HepG2 (cell line): ENCODE measurements at regions not wholly inside any gene's neighbourhood (a gene's known extent, or its start where the extent isn't known, plus 50 kb on each side); places are given as distances from the start of the nearest gene placed in this dataset.

ENCODE experiments used
- ATAC-seq: fragments of 200-7000 bp; cut with Tn5 transposase; 3 replicates; pipeline ENCODE4 v1.9.1; 2020; ENCODE audit warnings: mild to moderate bottlenecking, moderate library complexity
- BruUV-seq: library from RNA; stranded (reverse); fragments of 400-500 nt; replicated peaks from 2 replicates; lab custom pipeline; 2021; lab: Mats Ljungman, UMichigan
- CTCF ChIA-PET: fragments of 300-600 bp; formaldehyde crosslinking; extraction: SDS; loops from one replicate; lab custom pipeline; 2021; ENCODE audit warnings: low total read pairs, inconsistent platforms, low intra/inter-chr PET ratio; lab: Yijun Ruan, JAX
- POLR2A ChIA-PET: fragments of 350-600 bp; sonication (Branson Sonifier 250); formaldehyde crosslinking; loops from one replicate; lab custom pipeline; 2020; ENCODE audit warnings: antibody characterized with exemption, inconsistent platforms; lab: Yijun Ruan, JAX
- DNase-seq: peaks from one replicate; pipeline ENCODE4 v3.0.0-alpha.2; 2015; ENCODE audit warnings: low spot score
- FAIRE-seq: peaks from 3 replicates; lab custom pipeline; 2011; peaks lifted over from hg19 to GRCh38; lab: Jason Lieb, UNC
- H2AFZ ChIP-seq: one replicate; pipeline ENCODE4 v1.6.1; 2011; ENCODE audit warnings: low read length, inconsistent platforms
- H3K27ac ChIP-seq: fragments of 300-600 bp; 3 replicates; pipeline ENCODE4 v1.8.0; 2011; ENCODE audit warnings: mixed run types, mild to moderate bottlenecking, mixed read lengths, low read length, inconsistent platforms; ENCODE audit not compliant: insufficient read depth; ENCODE audit errors: extremely low read length
- H3K27me3 ChIP-seq, 2 experiments: fragments of 200-600 bp in 1 of 2; 2 replicates in 1 of 2; 3 replicates in 1 of 2; pipeline versions ENCODE4 v1.6.0 to v1.8.0; 2011; ENCODE audit warnings: low read length in 2 of 2, mild to moderate bottlenecking in 2 of 2, moderate library complexity in 2 of 2, inconsistent platforms in 1 of 2; ENCODE audit not compliant: insufficient read depth in 2 of 2, control insufficient read depth in 1 of 2
- H3K36me3 ChIP-seq, 2 experiments: fragments of 200-600 bp in 1 of 2; replicated peaks in 1 of 2; 2 replicates in 1 of 2; 3 replicates in 1 of 2; pipeline versions ENCODE4 v1.5.1 to v1.8.0; 2011; ENCODE audit warnings: low read length in 2 of 2, inconsistent platforms in 1 of 2; ENCODE audit not compliant: insufficient read depth in 2 of 2, control insufficient read depth in 1 of 2
- H3K4me1 ChIP-seq: 2 replicates; pipeline ENCODE4 v1.5.1; 2012; ENCODE audit warnings: low read length, inconsistent platforms; ENCODE audit not compliant: insufficient read depth
- H3K4me2 ChIP-seq: 2 replicates; pipeline ENCODE4 v1.6.0; 2011; ENCODE audit warnings: low read depth, low read length, inconsistent platforms
- H3K4me3 ChIP-seq, 3 experiments: fragments of 200-600 bp in 1 of 3; sonication (generic), shearing (Covaris generic) in 1 of 3; replicated peaks in 1 of 3; 2 replicates each; pipeline ENCODE4 v1.5.1; 2011 to 2016; ENCODE audit warnings: low read length in 3 of 3, inconsistent platforms in 2 of 3, low read depth in 2 of 3, mild to moderate bottlenecking in 2 of 3, control low read depth in 1 of 3, mixed read lengths in 1 of 3; ENCODE audit not compliant: insufficient read depth in 1 of 3
- H3K79me2 ChIP-seq: one replicate; pipeline ENCODE4 v1.6.1; 2011; ENCODE audit warnings: low read length, inconsistent platforms; ENCODE audit not compliant: insufficient read depth
- H3K9ac ChIP-seq: 2 replicates; pipeline ENCODE4 v1.6.0; 2011; ENCODE audit warnings: mild to moderate bottlenecking, low read depth, low read length, inconsistent platforms; ENCODE audit not compliant: insufficient read depth
- H3K9me3 ChIP-seq: 2 replicates; pipeline ENCODE4 v1.5.1; 2012; ENCODE audit warnings: mild to moderate bottlenecking, low read length
- H4K20me1 ChIP-seq: 2 replicates; pipeline ENCODE4 v1.6.0; 2011; ENCODE audit warnings: inconsistent platforms, mild to moderate bottlenecking, low read length, moderate library complexity; ENCODE audit not compliant: insufficient read depth
- ATF1 ChIP-seq: IDR thresholded peaks from 2 replicates; pipeline ENCODE4 v1.6.1; 2016; ENCODE audit warnings: mild to moderate bottlenecking, control low read depth
- ETS1 ChIP-seq: sonication (generic); formaldehyde crosslinking; IDR thresholded peaks from 2 replicates; pipeline ENCODE4 v1.4.0; 2020; ENCODE audit warnings: missing genetic modification reagents
- FOXC1 ChIP-seq: sonication (generic); formaldehyde crosslinking; IDR thresholded peaks from 2 replicates; pipeline ENCODE4 v1.8.0; 2022; ENCODE audit warnings: mild to moderate bottlenecking, missing genetic modification reagents, borderline replicate concordance
- KDM2A ChIP-seq: sonication (generic); formaldehyde crosslinking; IDR thresholded peaks from 2 replicates; pipeline ENCODE4 v1.4.0; 2020; ENCODE audit warnings: low read depth, missing genetic modification reagents, borderline replicate concordance
- PAWR ChIP-seq: sonication (generic); formaldehyde crosslinking; IDR thresholded peaks from 2 replicates; pipeline ENCODE4 v1.4.0; 2020; ENCODE audit warnings: missing genetic modification reagents, mild to moderate bottlenecking, borderline replicate concordance
- PREB ChIP-seq: sonication (generic); formaldehyde crosslinking; IDR thresholded peaks from 2 replicates; pipeline ENCODE4 v1.4.0; 2020; ENCODE audit warnings: missing genetic modification reagents
- RBAK ChIP-seq: sonication (generic); formaldehyde crosslinking; IDR thresholded peaks from 2 replicates; pipeline ENCODE4 v1.5.1; 2020; ENCODE audit warnings: mild to moderate bottlenecking, missing genetic modification reagents
- RORA ChIP-seq: sonication (generic); formaldehyde crosslinking; IDR thresholded peaks from 2 replicates; pipeline ENCODE4 v1.5.0; 2020; ENCODE audit warnings: mild to moderate bottlenecking, missing genetic modification reagents, moderate library complexity
- TBL1XR1 ChIP-seq: fragments of 150-350 bp; IDR thresholded peaks from 2 replicates; pipeline ENCODE4 v1.6.1; 2014; ENCODE audit warnings: borderline replicate concordance, low read length; ENCODE audit not compliant: partially characterized antibody
- ZEB1 ChIP-seq: IDR thresholded peaks from 2 replicates; pipeline ENCODE4 v1.6.1; 2012; ENCODE audit warnings: mild to moderate bottlenecking, low read depth, inconsistent platforms; ENCODE audit not compliant: insufficient replicate concordance
- ZNF251 ChIP-seq: sonication (generic); formaldehyde crosslinking; IDR thresholded peaks from 2 replicates; pipeline ENCODE4 v1.9.0; 2021; ENCODE audit warnings: mild to moderate bottlenecking, missing genetic modification reagents
- ZNF792 ChIP-seq: IDR thresholded peaks from 2 replicates; pipeline ENCODE4 v1.6.1; 2016
- WGBS: methylation state at CpG from one replicate; pipeline ENCODE4 v1.1.6; 2017; ENCODE audit warnings: low lambda C conversion rate; 5-methylcytosine and 5-hydroxymethylcytosine counted together
- in situ Hi-C: cut with HindIII; loops from 2 replicates; pipeline ENCODE4 v1.10.0; 2017; ENCODE audit warnings: low pct_unique_long_range_greater_than_20kb; ENCODE audit not compliant: extremely low pct_ligation_motif_present
- intact Hi-C: fragments of 100-400 bp; cut with micrococcal nuclease; formaldehyde crosslinking; loops from one replicate; pipeline ENCODE4 v1.10.0; 2022; ENCODE audit not compliant: unreplicated experiment

- FAIRE-seq (no peak), ATAC-seq (no peak), DNase-seq (no peak)
- Histone ChIP-seq H3K9ac (no peak overlapping the region), H3K27ac (no peak overlapping the region), H3K79me2 (no peaks in the 10 kb centered on the region), H3K4me1 (no peaks in the 10 kb centered on the region), H3K9me3 (peaks cover 15% of the 10 kb centered on the region), H3K4me3 (no peak overlapping the region), H3K4me2 (no peak overlapping the region), H3K27me3 (no peaks in the 10 kb centered on the region), H3K36me3 (no peaks in the 10 kb centered on the region)
- no TSS peak for BruUV-seq
- WGBS = 0% methylated on average over 2 of the region's 2 CpGs
- POLR2A ChIA-PET = no interaction called here
- in situ Hi-C loops = no loop called here
- TF ChIP-seq FOXC1 (CRISPR knock-in tag) (no peak), ZEB1 (no peak), ZNF792 (CRISPR knock-in tag) (no peak), RBAK (CRISPR knock-in tag) (no peak), RORA (CRISPR knock-in tag) (no peak), PREB (no peak), PAWR (no peak), ZNF251 (CRISPR knock-in tag) (no peak), TBL1XR1 (no peak), ATF1 (CRISPR knock-in tag) (no peak), ETS1 (CRISPR knock-in tag) (no peak), KDM2A (no peak)
- TF ChIP-seq, all 625 proteins: peak for 0
- CTCF ChIA-PET = no interaction called here
- H4K20me1 ChIP-seq = no peaks in the 10 kb centered on the region
- H2AFZ ChIP-seq = no peak overlapping the region
- intact Hi-C loops = loop anchor here (10.0 kb wide), 1 partner anchor 56 kb away; no protein-coding TSS in a partner anchor
Measured at GRCh38 chr7:85928500-85928899, 715.2 kb upstream of the GRM3 start.
